B cell (primary cell): ENCODE measurements at regions not wholly inside any gene's neighbourhood (a gene's known extent, or its start where the extent isn't known, plus 50 kb on each side); places are given as distances from the start of the nearest gene placed in this dataset.

Experiments
- EZH2 ChIP-seq: IDR thresholded peaks from 2 replicates; pipeline ENCODE4 v1.6.1; 2012; ENCODE audit warnings: borderline replicate concordance, low read depth, mild to moderate bottlenecking, moderate library complexity, low read length; ENCODE audit not compliant: insufficient read depth, poor library complexity, severe bottlenecking
- TF ChIP-seq, protein P1 (sequence below): fragments of 200-600 bp; IDR thresholded peaks from one replicate; pipeline ENCODE4 v1.8.0; 2022; ENCODE audit warnings: antibody characterized with exemption, mild to moderate bottlenecking

DNA sequence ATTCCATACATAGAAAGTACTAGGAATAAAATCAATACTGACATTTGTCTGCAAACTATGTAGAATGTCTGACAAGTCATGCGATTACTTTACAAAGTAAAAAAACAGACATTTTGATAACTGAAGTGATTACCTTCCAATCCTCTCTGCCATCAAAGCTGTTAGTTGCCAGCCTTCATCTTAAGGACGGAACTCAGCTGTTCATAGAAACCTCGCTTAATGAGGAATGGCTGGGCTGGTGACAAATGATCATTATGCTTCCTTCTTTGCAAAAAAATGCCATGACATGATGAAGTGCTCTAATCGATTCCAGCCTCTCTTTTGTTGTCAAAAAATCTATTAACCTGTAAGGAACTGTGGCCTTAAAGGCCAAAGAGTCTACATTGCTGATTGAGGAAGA, 1214.9 kb upstream of the IGFBP7 start:
- TF ChIP-seq, protein P1, sequence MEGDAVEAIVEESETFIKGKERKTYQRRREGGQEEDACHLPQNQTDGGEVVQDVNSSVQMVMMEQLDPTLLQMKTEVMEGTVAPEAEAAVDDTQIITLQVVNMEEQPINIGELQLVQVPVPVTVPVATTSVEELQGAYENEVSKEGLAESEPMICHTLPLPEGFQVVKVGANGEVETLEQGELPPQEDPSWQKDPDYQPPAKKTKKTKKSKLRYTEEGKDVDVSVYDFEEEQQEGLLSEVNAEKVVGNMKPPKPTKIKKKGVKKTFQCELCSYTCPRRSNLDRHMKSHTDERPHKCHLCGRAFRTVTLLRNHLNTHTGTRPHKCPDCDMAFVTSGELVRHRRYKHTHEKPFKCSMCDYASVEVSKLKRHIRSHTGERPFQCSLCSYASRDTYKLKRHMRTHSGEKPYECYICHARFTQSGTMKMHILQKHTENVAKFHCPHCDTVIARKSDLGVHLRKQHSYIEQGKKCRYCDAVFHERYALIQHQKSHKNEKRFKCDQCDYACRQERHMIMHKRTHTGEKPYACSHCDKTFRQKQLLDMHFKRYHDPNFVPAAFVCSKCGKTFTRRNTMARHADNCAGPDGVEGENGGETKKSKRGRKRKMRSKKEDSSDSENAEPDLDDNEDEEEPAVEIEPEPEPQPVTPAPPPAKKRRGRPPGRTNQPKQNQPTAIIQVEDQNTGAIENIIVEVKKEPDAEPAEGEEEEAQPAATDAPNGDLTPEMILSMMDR = no peak
- no peak for TF ChIP-seq EZH2
